G401 (cell line): ENCODE measurements at regions not wholly inside any gene's neighbourhood (a gene's known extent, or its start where the extent isn't known, plus 50 kb on each side); places are given as distances from the start of the nearest gene placed in this dataset.
"Not testable (repeated sequence)": the region's sequence is repeated elsewhere in the genome, so short reads cannot be mapped to it uniquely, and the experiment has no call there.

Experiments
- DNase-seq: peaks from one replicate; pipeline ENCODE4 v3.0.0-alpha.2; 2015; ENCODE audit warnings: low spot score
- in situ Hi-C: cut with HindIII; loops from 2 replicates; pipeline ENCODE4 v1.10.0; 2016; ENCODE audit warnings: low sequenced_read_pairs, mixed read lengths

DNA sequence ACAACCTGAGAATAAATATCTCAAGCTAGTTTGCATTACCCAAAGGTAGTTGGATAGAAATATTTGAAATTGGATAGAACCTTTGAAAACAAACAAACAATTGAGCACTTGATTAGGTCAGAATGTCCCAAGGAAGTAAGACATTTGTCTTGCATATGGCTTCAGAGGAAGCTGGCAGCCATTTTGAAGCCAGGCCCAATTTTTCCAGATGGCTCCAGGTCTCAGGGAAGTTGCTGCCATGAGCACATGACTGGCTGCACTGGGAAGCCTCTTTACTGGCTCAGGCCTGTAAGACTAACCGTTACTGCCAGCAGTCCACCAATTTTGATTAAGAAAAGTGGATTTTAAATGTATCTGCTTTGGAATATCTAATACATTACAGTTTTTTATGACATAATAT is 448.9 kb upstream of the DPH6 start:
- in situ Hi-C loops: no loop called here
- peak; percentile 61 for DNase-seq

DNA sequence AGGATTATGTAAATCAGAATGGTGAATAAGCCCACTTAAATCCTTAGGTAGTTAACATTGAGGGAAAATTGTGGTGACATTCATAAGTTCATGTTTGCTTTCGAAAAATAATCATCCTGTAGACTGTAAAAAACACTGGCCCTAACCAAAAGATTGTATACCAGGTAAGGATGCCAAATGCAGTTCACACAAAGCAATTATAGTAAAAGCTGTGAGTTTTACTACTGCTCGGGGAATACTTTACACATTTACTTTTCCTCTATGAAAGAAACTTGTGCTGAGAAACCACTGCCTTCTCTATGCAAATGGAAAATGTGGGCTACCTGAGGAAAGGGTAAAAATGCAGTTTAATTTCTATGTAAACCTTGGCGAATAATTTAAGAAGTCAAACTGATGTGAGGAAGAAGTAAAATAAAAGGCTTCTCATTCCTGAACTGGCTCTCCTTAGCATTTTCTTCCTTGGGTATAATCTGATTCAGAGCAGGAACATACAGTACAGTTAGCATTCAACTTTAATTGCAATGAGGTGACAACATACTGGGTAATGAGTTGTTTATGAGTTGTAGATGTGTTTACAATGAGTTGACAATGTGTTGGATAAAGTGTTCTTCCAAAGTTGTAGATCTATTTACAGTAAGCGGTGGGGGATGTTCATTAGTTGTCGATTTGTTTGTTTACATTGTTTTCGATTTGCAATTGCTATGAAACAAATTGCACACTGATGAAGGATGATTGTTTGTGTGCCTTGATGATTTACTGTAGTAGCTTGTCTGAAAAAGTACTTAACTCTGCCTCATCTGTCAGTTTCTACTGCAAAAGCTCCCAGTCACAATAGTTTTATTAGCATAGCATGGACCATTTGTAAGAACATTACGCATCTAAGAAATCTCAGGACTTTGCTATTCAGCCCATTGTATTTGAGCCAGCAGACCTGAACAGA is 453.0 kb upstream of the DPH6 start:
- in situ Hi-C loops: no loop called here
- DNase-seq: no peak

DNA sequence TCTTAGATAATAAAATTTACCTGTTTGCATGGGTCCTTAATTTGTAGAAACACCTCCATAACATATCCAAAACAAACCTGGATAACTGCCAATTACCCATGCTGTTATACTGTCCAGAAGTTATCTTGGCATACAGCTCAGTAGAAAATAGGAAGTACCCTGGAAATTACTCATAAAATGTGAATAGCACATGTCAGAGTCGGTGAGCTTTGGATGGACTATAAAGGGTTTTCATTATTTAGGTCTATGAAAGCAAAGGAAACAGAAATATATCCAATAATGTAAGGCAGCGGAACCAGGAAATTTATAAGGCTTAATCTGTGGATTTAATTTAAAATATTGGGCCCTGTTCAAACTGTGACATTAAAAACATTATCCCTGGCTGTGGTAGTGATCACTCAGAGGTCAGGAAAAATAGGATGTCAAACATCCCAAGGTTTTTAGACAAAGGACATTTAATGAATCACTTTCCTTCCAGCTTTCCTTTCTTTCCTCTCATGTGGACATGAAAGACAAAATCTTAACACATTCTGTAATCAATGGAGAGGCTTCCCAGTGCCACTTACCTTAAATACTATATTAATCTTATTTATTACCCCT is 459.0 kb upstream of the DPH6 start:
- DNase-seq: no peak
- in situ Hi-C loops: no loop called here

DNA sequence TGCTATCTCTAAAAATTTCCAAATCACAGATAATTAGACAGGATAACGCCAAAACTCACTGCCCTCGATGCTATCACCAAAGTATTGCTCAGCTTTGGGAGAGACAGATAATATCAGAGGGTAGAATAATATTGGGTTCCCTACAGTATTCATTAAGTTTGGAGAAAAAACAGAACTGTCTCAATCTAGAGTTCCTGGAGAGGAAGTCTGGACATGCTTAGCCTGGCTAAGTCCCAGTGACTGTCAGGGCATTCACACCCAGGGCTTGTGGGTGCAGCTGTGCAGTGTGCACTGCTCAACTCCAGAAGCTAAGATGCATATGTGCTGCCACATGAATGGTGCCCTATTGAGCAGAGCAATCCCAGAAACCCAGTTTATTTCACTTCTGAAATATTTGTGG is 459.6 kb upstream of the DPH6 start:
- in situ Hi-C loops: no loop called here
- DNase-seq: no peak

DNA sequence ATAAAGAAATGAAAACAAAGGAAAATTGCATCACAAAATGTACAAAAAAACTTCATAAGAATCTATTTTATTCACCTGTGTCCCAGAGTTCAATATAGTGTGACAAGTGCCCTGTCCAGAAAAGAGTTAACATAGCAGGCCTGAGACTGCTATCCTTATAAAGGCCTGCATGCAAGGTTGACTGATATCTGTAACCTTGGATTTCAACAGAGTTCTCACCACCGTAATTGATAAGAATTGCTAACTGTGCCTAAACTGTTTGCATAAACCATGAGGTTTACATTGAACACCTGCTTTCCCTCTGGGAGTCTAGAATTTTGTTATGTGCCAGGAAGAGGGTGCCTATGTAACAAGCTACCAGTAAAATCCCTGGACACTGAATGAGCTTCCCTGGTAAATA is 461.7 kb upstream of the DPH6 start:
- no peak for DNase-seq
- in situ Hi-C loops: no loop called here

DNA sequence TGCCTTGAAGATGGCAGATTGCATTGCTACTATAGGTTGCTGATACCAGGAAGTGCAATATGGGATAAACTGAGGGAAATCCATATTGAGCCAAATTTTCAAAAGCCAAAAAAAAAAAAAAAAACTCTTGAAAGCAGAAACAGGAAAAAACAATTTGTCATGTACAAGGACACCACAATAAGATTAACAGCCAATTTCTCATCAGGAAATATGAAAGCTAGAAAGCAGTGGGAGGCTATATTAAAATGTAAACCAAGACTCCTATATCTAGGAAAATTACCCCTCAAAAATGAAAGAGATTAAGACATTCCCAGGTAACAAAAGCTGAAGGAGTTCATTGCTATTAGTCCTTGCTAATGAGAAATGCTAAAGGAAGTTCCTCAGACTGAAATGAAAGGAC is 462.8 kb upstream of the DPH6 start:
- in situ Hi-C loops: no loop called here
- no peak for DNase-seq

DNA sequence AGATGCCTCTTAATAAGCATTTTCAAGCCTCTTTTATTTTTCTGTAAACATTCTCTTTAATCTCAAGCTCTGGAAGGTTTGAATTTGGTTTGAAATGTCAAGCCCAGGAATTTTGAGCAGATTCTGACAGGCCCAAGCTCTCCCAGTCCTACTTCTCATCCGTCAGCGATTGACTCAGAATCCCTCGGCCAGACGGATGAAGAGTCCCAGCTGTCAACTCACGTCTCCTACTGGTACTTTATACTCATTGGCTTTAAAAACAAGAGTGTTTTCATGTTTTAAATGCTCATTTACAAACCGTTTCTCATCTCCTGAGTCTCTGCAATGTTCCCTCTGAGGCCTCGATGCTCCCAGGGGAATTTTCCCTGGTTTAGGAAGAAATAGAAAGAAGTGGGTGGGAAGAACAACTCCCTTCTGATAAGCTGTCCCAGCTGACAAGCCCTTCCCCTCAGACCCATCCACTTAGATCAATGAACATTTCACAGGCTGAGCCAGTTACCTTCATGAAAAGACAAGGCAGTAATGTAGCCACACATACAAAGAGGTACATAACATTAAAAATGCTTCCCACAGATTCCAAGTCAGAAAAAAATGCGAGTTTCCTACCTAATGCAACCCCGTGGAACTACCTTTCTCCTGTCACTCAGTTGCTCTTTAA is 478.2 kb upstream of the DPH6 start:
- in situ Hi-C loops: no loop called here

DNA sequence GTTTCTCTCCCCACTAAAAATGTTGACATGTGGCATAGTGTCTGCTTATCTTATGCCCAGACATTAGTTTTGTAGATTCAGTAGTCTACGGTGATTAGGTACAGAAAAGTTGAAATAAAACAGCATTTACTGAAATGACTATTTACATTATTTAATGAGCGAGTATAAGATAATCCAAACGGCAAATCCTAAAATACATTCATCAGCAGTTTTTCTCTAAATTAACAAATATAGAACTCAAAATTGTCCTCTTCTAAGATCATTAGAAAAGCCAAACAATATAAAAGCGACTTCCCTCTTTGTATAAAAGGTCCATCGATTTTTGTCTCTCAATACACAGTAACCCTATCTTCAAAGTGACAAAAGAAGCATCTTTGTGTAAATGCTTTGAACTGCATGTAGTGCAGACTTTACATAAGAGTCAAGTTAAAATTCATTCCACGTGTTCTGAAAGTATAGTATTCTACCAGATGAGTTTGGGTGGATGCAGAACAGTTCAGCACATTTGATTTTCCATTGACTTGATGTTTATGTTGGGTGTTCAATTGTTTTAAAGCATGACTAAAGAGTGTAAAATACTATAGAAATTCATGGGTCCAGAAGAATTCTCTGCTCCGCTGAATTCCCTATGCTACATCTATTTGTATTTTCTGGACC is 480.8 kb upstream of the DPH6 start:
- DNase-seq: no peak
- in situ Hi-C loops: no loop called here

More for the DNA sequence above, 478.2 kb upstream of the DPH6 start:
- DNase-seq: no peak

DNA sequence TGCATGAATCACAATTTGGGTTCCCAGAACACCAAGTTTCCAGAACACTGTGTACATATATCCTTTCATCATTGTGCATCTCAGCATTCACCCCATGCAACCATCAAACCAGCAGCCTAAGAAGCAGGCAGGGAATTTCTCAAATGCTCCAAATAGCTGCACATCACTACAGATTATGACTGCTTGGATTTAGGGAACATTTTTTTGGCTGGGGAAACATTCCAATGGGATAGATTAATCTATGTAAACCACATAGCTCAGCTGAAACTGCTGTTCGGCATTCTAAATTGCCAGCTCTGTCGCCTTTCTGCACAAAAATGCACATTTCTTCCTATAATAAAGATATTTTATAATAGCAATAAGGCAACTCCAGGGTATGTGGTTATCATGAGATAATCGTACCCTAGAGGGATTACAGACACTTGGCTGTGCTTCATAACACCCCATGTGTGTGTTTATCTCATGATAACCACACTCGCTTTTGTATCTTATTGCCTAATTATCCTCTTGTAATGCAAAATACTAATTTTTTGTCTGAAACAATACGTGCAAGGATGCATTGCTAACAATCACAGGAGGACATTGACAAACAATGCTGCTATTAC is 483.7 kb upstream of the DPH6 start:
- no peak for DNase-seq

DNA sequence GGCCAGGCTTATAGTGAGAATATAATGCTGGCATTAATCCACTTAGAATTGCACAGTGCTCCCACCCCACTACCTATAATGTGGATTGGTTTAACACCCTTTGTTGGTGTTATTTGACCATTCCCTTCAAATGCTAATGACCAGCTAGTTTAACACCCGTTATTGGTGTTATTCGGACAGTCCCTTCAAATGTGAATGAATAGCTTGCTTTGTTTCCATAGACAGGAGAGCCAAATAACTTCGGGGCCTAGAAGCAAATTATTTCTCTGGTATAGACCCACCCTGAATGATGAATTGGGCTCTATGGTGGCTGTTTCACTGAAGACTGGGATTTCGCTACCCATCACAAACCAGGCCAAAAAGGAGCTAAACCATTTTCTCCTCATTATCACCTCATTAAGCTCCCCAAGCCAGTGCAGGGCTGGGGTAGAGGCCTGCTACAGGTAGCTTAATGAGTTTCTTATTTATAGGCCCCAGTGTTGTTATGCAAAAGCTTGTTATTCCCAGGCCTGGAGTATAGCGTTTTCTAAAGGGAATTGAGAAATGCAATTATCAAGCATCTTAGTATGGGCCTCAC is 494.1 kb upstream of the DPH6 start:
- in situ Hi-C loops: no loop called here
- no peak for DNase-seq

More for the DNA sequence above, 483.7 kb upstream of the DPH6 start:
- in situ Hi-C loops: no loop called here

DNA sequence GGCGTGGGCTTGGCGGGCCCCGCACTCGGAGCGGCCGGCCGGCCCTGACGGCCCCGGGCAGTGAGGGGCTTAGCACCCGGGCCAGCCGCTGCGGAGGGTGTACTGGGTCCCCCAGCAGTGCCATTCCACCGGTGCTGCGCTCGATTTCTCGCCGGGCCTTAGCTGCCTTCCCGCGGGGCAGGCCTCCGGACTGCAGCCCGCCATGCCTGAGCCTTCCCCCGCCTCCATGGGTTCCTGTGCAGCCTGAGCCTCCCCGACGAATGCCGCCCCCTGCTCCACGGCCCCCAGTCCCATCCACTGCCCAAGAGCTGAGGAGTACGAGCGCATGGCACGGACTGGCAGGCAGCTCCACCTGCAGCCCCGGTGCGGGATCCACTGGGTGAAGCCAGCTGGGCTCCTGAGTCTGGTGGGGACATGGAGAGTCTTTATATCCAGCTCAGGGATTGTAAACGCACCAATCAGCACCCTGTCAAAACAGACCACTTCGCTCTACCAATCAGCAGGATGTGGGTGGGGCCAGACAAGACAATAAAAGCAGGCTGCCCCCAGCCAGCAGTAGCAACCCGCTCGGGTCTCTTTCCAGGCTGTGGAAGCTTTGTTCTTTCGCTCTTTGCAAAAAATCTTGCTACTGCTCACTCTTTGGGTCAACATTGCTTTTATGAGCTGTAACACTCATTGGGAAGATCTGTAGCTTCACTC is 501.2 kb upstream of the DPH6 start:
- in situ Hi-C loops, DNase-seq: not testable (repeated sequence)

DNA sequence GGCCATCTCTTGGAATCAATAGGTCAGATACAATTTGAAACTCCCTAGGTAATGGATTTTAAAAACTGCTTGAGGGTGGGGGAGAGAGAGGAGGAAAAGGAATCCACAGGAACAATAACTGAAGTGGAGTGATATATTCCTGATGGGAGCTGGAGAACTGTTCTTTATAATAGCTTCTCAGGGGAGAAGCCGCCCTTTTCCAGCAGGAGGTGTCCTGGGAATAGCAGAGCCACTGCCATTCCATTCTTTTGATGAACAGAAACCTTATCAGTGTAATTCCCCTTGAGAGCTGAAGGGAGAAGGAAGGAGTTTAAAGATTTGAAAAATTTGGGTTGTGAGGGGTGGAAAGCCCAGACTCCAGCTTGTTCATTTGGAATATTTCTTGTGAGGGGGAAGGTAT is 504.9 kb upstream of the DPH6 start:
- DNase-seq: no peak
- in situ Hi-C loops: no loop called here

DNA sequence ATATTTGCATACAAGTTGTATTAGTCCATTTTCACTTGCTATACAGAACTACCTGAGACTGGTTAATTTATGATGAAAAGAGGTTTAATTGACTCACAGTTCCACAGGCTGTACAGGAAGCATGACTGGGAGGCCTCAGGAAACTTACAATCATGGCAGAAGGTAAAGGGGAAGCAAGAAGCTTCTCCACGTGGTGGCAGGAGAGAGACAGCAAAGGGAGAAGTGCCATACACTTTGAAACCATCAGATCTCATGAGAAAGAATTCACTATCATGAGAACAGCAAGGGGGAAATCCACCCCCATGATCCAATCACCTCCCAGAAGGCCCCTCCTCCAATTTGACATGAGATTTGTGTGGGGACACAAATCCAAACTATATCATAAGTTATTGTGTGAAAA is 506.7 kb upstream of the DPH6 start:
- DNase-seq: peak; percentile 7
- in situ Hi-C loops: not testable (repeated sequence)

DNA sequence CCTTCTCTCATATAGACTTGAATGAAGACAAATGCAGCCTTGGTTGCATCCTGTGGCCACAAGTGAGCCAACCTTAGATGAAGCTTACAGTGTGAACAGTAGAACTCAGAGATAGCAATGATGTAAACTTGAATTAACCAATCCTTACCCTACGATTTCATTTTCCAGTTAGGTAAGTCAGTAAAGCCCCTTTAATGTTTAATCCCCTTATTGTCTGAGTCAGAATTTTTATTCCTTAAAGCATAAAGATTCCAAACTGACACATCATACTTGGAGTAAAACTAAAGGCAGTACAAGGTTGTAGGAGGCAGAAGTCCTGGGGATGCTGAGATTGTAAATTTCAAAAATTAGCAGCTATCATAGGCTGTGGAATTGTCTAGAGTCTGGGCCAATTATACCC is 507.8 kb upstream of the DPH6 start:
- in situ Hi-C loops: no loop called here
- no peak for DNase-seq

DNA sequence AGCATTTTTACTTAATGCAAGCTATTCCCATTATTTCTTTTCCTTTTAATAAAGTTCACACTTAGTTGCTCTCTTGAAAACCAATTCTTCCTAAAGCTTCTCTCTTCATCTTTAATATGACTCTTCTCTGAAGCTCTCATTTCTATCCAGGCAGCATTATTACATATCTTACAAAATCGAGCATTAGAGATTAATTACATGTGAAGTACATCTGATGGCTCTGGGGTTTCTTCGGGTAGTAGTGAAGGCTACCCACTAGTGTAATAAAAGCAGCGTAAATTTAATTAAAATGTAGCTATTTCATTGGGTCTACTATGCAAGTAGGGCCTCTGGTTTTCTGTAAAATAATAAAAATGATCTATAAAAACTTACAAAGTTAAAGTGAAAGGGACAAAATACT is 513.6 kb upstream of the DPH6 start:
- no peak for DNase-seq
- in situ Hi-C loops: no loop called here

DNA sequence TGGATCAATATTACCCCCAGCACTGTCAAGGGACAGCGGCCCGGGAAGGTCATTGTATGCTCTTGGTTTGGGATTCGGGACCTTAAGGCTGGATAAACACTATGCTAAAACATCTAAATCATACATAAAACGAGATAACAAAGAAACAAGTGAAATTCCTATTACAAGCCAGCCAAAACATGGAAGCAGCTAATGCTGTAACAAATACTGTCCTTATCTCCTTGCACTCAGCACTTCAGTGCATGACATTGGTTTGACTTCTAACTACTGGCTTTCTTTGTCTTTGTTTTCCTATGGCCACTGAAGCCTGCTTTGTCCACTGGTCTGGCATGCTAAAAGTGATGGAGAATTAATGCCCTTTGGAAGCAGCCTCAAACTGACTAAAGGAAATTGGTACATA is 516.4 kb upstream of the DPH6 start:
- no peak for DNase-seq
- in situ Hi-C loops: no loop called here

DNA sequence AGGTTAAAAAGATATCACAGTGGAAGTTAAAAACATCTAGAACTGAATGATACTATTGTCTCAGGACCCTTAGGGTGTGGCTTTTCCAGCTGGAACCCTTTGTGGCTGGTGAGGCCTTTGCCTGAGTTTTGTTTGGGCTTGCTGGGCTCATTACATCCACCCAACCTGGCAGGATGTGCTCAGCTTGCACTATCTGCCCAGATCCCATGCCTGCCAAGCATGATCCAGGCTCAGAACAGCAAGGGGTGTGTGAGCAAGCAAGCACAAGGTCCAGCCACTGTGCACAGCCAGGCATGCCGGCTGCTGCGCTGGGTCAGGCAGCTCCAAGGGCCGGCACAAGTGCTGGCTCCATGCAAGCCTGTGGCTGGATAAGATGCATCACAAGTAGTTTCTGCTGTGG is 512.7 kb upstream of the CDIN1 start:
- in situ Hi-C loops: no loop called here

DNA sequence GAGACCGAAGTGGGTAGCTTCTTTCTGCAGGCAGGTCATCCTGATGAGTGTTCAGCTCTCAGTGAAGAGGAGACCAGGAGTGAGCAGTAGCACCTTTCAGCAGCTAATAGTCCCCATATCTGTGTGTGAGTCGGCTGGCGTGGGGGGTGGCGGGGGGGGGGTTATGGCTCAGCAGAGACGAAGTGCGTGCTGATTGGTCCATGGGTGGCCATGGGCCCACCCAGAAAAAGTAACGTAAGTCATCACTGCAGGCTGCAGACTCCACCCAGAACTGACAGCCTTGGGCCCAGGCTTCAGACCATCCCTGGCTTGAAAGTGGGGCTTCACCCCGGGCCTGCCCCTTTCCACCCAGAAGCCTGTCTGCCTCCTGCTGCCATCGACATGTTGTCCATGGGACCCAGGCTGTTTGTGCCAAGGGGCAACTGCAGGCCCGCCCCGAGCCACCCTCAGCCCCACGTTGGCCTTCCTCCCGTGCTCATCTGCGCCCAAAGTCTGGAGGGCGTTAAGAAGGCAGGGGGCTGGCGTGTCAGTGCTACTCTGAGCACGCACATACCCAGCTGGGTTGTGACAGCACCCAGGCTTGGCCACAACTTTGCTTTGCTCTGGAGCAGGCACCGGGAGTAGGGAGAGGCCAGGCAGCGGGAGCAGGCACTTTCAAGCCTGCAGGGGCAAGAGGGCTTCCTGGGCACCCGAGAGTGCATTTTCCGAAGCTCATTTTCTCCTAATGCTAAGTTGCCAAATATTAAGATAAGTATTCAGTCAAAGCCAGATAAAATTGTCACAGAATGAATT is 511.7 kb upstream of the CDIN1 start:
- in situ Hi-C loops: no loop called here
- no peak for DNase-seq

More for the DNA sequence above, 512.7 kb upstream of the CDIN1 start:
- DNase-seq: no peak
